NCI-H1694 treated with DMSO at 0.1 percent for 48 hours (cell line): ENCODE measurements at regions not wholly inside any gene's neighbourhood (a gene's known extent, or its start where the extent isn't known, plus 50 kb on each side); places are given as distances from the start of the nearest gene placed in this dataset.

Experiments used
- DNase-seq: peaks from one replicate; lab custom pipeline; 2025; lab: John Stamatoyannopoulos, UW

DNA sequence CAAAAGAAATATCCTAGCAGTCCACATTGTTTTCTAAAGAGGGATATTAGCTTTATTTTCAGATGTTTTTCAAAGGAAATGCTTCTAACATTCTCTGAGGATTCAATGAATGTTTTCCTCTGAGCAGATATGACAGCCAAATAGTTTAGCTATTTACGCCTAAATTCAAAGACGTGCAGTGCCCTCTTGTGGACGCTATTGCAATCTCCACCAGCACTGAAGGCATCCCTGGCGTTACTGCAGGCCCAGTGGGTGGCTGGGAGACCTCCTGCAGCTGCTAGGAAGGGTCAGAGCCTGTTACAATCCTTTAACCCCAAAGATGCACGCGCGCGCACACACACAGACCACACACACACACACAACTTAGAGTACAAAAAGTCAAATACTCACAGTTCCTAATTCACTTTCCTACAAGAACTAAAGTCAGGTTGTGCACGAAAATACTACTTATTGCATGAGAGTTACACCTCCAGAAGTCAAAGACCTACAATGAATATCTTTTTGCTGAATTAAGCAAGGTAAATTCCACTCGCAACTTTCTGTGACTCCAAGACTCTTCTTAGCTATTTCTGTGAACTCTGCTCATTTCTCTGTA lies 589.3 kb upstream of the TMEM132C start:
- DNase-seq = peak; percentile 21

DNA sequence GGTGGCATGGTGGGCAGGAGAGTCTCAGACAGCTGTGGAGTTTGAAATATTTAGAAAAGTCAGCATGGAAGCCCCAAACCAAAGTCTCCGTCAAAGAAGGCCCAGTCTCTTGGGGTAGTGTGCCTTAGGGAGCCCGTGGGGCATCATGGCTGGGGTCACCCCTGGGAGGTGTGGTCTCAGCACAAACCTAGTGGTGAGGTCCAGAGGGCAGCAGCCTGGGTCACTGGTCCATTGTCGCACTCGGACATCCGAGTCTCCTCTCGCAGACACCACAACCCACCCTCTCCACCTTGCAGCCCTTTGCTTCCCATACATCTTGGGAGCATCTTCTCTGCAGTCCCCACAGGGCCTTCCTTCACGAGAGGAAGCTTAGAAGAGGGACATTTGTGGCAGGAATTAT lies 588.0 kb upstream of the TMEM132C start:
- DNase-seq = no peak

DNA sequence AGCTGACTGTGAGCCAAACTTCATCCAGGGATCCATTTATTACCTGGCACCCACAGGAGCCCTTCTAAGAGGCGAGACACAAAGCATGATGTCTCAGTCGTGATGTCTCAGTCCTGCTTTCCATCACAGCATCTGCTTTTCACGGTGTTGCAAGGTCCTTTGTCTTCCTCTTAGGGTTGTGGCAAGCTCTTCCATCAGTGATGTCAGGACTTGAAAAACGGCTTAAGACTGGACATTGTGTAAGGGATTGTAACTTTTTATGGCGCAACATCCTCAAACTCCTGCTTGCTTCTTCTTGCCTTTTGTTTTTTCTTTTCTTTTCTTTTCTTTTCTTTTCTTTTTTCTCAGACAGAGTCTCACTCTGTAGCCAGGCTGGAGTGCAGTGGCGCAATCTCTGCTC lies 586.5 kb upstream of the TMEM132C start:
- no peak for DNase-seq

DNA sequence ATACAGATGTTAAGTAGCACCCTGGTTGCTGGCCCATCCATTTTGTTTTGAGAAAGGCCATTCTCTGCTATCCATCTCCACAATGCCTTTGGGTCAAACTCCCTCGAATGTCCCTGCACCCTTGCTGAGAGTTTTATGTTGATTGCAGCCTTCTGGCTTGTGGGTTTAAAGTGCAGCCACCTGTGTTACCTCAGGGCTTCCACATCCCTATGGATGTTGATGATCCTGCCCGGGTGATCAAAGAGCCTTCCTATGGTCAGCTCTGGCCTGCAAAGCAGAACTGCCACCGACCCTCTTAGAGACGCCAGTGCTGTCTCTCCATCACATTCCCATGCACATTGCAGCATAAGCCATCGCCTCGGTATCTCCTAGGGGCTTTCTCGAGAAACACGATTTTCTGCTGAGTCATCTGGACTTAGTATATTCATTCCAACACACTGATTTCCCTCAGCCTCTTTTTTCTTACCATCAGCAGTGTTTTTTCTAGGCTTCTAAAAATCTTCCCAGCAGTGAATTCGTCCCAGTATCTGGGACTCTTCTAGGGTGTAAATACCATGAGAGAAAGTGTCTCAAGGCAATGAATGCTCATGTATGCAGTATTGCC lies 585.7 kb upstream of the TMEM132C start:
- DNase-seq = no peak

DNA sequence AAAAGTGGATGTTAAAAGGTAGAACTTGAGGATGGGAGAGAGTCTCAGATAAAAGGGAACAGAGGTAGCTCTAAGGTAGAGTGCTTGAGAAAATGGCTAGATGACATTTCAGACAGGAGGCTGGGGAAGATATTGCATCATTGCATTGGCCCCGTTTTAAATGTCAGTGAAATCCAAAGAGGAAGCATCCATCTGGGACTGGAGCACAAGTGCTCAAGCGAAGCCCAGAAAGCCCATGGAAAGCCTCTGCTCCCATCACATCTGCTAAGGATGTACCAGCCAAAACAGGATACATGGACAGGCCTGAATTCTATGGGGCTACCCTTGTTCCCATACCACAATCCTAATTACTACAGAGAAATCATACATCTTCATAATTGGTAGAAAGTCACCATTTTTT lies 581.5 kb upstream of the TMEM132C start:
- DNase-seq = no peak

DNA sequence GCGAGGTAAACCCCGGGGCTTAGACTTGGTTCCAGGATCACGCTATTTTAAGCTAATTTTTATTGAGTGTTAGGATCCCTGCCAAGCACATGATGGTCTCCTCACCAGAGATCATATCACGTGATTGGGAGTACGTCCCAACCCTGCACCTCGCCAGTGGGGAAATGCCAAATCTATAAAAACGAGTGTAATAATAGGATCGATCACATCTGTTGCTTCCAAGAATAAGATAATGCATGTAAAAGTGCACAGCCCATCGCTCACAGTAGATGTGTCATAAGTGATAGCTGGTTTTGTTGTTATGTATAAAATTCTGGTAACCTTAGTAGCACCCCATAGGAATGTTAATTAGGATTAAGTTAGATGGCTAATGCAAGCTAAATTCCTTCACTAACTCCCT lies 581.0 kb upstream of the TMEM132C start:
- no peak for DNase-seq

DNA sequence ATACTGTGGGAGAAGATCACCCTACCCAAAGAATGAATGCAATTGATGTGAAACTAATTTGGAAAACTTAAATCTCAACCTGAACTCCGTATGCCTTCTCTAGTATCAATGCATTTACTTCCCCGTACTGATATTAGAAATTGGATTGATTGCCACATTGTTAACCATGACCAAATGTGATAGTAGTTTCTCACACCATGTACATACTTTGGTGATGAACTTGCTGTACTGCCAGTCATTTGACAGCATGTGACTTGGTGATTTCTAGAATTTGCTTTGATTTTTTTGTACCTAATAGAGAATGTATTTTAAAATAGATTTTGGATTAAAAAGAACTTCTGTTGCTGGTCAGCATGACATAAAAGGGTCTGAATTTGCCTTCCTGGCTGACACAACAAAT lies 579.8 kb upstream of the TMEM132C start:
- DNase-seq = no peak

DNA sequence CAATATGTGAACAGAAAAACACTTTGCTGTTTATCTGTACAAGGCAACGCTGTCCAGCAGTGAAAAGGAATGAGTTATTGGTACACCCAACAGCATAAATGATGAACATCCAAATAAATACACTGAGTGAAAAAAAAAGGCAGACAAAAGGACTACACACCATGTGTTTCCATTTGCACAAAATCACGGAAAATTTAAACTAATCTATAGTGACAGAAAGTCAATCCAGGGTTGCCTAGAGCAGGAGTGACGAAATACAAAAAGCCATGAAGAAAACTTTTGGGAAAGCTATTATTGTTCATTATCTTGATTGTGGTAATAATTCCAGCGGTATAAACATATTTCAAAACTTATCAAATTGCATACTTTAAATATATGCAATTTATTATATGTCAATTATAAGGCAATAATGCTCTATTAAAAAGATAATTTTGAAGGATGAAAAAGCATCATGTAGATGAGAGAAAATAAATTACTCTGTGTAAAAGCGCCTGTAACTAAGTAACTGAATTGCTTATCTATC lies 578.0 kb upstream of the TMEM132C start:
- no peak for DNase-seq

DNA sequence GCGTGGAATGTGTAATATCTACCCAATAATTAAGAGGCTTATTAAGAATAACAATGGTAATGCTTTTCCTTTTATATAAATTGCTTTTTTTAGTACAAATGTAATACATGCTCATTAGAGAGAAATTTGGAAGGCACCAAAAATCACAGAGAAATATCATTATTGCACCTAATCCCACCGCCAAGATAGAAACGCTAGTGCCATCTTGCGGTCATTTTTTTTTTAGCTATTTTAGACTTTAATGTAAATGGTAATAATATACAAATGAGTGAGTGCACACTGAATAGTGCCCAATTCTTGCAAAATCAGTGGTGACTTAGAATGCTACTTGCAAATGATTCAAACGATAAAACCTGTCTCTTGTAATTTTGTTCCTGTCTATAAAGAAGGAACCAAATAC lies 576.8 kb upstream of the TMEM132C start:
- DNase-seq = no peak

DNA sequence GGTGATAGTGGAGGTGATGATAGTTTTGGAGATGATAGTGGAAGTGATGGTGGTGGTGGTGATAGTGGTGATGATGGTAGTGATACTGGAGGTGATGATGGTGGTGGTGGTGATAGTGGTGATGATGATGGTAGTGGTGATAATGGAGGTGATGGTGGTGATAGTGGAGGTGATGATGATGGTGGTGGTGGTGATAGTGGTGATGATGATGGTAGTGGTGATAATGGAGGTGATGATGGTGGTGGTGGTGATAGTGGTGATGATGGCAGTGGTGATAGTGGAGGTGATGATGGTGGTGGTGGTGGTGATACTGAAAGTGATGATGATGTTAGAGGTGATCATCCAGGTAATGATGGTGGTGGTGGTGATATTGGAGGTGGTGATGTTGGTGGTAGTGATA lies 570.0 kb upstream of the TMEM132C start:
- DNase-seq = no peak

DNA sequence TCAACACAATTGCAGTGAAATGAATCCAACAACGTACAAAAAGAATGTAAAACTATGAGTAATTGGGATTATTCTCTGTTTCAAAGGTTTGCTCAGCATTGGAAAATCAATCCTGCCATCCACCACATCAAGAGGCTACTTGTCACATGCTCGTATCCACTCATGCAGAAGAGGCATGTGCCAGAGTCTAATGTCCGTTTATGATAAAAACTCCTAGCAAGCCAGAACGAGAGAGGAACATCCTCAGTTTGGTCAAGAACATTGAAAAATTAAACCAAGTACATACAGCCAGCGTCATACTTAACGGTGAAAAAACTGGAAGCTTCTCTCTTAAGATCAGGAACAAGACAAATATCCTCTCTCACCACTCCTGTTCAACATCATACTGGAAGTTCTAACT lies 563.9 kb upstream of the TMEM132C start:
- DNase-seq = no peak

DNA sequence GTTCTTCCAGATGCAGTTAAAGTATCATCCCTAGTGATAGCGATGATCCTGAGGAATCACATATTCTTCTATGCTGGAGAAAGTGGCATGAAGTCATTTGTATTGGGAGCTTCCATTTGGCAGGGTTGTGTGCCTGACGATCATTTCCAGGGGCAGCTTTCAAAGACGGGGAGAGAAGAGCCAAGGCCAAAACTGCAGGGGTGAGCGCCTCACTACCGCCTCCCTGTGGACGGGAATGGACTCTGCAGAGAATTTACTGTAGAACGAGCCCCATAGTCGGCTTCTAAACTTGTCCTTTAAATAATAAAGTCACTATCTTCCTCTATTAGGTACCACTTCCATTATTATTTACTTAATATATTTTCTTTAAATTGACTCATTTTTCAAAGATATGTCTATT lies 555.9 kb upstream of the TMEM132C start:
- no peak for DNase-seq

DNA sequence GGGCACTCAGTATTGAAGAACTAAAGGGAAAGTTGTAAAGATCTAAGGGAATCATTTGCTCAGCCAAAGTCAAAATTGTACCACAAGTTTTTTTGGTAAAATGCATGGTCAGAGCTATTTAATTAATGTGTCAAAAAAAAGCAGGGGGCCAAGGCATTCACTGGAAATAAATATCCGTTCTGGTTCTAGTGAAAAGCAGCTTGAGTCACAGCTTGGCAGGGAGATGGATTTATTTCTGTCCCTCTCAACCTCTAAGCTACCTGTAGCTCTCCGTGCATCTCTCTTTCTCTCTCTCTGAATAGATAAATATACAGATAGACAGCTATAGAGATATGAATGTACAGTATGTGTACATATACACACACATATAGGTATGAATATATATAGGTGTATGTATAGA lies 554.4 kb upstream of the TMEM132C start:
- no peak for DNase-seq

DNA sequence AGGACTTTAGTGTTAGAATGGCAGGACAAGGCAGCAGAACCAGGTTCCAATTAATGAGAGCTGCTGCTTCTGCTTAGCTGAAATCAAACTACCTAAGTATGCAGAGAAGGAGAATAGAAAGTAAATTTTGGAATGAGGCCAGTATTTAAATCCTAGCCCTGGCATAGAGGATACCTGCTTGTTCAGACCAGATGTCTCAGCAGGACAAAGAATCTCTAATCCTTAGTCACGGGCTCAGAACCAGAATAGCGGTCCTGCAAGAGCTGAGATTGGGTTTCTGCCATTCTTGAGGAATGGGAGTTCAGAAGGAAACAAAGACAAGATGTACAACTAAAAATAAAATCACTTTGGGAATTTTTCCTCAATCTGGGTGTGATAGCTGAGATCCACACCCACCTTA lies 550.8 kb upstream of the TMEM132C start:
- DNase-seq = no peak

DNA sequence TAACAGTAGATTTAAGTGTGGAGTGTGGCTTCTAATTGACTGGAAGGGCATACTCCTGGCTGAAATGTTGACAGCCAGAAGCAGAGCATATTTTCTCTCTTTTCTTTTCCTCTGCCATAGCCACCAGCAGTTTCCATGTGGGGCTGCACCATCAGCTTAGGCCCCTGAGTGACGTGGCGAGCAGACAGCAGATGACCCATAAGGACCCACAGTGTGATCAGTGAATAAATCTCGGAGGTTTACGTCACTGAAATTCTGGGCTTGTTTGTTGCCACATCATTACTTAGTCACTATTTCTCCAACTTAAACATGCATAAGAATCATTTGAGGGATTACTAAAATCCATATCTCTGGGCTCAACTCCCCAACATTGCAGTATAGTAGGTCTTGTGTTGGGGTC lies 549.7 kb upstream of the TMEM132C start:
- DNase-seq = no peak

DNA sequence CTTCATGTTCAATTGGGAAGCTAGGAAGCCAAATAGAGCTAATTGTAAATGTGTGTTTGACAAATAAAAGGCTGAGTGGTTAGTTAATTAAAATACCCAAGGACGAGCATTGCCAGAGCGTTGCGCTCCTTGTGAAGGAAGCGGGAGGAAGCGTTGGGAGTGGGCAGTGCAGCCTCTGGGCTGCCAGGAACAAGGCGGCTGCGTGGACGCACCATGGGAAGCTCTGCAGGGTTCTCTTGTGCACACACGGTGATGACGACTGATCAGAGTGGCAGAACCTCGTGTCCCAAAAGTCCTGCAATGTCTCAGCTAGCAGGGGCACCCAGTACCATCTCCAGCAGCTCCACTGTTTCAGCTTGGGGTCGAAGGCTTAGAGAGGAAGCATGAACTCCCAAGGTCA lies 546.6 kb upstream of the TMEM132C start:
- DNase-seq = no peak

DNA sequence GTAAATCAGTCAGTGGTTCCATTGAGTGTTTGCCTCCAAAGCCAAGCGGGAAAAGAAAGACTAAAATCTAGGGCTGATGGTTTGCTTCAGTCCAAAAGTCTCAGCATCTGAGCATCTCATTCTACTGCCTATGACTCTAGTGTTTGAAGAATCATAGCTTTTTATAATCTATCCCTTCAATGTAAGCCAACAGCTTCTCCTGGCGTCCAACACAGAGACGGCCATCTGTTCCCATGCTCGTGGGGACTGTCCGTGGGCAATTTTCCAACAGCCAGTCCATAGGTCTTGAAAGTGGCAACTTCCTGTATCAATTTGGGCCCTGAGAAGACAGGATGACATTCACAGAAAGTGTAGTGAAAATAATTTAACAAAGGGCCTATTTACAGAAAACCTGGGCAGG lies 544.4 kb upstream of the TMEM132C start:
- no peak for DNase-seq

DNA sequence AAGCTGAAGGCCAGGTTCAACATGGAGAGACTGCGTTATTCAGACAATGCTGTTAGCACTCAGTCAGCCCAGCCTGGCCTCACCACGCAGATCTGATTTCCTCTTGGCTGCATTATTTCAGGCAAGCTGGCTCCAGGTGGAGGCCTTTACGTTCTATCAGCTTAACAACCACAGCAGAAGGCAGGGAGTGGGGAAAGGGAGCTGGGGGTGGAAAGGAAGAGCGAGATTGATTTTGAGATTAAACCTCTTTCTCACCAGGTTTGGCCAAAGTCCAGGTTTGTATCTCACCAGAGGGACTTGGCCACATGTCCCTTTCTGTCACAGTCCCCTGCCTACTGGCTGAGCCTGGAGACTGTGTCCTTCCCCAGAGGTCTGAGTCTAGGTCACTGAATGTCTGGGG lies 543.7 kb upstream of the TMEM132C start:
- peak; percentile 54 for DNase-seq

DNA sequence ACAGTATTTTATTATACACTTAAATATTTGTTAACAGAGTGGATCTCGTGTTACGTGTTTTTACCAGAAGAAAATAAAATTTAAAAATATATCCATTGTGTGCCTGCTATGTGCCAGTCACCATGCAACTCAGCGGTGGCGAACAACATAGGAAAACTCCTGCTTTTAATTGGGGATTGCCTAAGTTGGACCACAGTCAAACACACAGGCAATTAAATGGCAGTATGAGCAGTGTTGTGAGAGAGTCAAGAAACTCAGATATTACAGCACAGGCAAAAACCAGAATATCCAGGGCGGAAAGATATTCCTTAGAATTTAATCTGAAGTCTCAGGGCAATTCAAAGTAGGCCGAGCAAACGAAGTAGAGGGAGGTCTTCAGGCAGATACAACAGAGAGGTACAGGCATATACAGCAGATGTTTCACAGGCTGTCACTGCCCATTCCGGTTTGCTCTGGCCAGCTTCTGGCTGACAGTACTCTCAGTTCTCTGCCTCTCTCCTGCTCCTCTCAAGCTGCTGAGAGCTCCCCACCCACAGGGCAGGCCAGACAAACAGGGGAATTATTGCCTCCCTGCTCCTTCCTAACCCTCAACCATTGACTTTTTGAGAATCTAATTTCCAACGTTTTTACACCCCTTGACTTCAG lies 540.2 kb upstream of the TMEM132C start:
- peak; percentile 14 for DNase-seq

DNA sequence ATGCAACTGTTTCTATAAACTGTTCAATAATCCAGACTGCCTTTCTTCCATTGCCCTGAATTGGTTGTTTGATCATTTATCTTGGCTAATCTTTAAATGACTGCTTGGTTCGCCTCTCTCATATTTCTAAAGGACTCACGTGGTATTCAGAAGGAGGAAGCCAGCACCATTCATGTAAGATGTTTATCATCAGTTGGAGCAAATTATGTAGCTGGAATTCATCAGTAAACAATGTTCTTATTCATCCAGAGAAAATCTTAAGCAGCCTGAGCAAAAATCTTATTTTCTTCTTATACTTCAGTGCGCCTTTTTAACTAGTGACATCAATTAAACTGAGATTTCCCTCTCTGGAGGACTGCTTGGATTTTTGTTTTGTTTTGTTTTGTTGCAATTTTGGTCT lies 538.7 kb upstream of the TMEM132C start:
- DNase-seq = no peak

DNA sequence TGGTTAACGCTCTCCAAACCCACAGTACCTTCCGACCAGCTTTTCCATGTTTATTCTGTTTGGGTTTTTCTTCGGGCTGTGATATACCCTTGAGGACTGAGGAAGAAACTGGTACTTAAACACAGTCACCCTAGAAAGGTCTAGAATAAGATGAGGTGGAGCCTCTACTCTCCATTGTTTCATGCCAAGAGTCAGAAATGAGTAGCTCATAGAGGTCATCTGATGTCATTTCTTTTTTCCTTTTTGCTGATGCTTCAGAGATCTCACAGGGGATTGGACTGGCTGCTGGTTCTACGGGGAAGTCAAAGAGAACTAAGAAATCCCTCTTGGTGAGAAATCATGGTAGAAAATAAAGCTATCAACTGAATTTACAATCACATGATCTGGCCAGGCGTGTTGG lies 538.2 kb upstream of the TMEM132C start:
- no peak for DNase-seq

DNA sequence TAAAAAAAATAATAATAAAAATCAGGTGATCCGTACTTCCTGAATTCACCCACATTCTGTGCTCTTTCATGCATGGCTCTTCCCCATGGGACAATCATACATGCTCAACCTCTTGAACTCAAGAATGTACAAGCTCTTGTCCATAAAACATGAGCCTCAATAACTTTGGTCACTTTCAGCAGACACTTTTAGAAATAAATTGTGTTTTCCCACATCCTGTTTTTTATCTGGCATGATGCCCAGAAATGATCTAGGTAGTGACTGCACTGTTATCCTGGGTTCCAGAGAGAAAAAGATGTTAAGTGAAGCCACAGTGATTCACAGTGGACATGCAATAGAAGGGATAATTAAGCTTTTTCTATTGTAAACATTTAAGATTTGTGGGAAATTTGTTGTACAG lies 537.6 kb upstream of the TMEM132C start:
- DNase-seq = peak; percentile 1

DNA sequence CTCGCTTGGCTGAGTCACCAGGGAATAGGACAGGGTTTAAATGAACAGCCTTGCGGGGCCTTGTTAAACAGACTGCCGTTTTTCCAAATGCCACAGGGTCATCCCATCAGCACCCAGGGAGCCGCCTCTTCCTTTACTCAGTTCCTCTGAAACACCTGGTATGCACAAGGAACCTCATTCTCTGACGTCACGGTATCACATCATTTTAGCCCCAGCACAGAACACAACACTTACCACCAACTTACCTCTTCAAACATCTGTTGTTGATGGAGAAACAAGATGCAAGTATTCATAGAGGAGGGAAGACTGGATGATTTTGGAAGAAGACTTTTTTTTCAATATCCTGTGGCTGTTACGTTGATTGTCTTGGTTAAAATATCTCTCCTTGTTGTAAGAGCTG lies 535.3 kb upstream of the TMEM132C start:
- no peak for DNase-seq

DNA sequence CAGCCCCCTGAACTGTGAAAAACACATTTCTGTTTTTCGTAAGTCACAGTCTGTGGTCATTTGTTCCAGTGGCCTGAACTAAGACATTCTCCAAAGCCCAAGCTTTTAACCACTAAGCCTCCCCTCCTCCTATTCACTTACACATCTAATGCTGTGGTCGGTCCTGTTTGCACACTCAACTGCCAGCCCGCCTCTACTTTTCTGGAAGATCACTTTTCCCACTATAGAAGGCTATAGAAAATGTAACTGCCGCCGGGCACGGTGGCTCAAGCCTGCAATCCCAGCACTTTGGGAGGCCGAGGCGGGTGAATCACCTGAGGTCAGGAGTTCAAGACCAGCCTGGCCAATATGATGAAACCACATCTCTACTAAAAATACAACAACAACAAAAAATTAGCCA lies 524.7 kb upstream of the TMEM132C start:
- DNase-seq = no peak
